Activated CD4-positive, alpha-beta T cell treated with anti-CD3 and anti-CD28 coated beads for 36 hours (primary cell): ENCODE measurements at regions not wholly inside any gene's neighbourhood (a gene's known extent, or its start where the extent isn't known, plus 50 kb on each side); places are given as distances from the start of the nearest gene placed in this dataset.
"Not testable (repeated sequence)": the region's sequence is repeated elsewhere in the genome, so short reads cannot be mapped to it uniquely, and the experiment has no call there.

Source experiments
- ATAC-seq: fragments of 200-7000 bp; cut with Tn5 transposase; one replicate; pipeline ENCODE4 v1.10.0; 2021; ENCODE audit warnings: mild to moderate bottlenecking, moderate library complexity
- CTCF ChIA-PET: fragments of 350-600 bp; sonication (Branson Sonifier 250); formaldehyde crosslinking; loops from one replicate; lab custom pipeline; 2021; ENCODE audit warnings: antibody characterized with exemption; lab: Charles Lee
- POLR2A ChIA-PET: fragments of 350-600 bp; sonication (Branson Sonifier 250); formaldehyde crosslinking; loops from one replicate; lab custom pipeline; 2021; ENCODE audit warnings: antibody characterized with exemption, inconsistent platforms; lab: Charles Lee
- DNase-seq: peaks from one replicate; pipeline ENCODE4 v3.0.0-alpha.2; 2020
- H3K27ac Mint-ChIP-seq: one replicate; pipeline ENCODE4 v1.8.0; 2021; ENCODE audit warnings: mixed read lengths
- H3K27me3 Mint-ChIP-seq: one replicate; pipeline ENCODE4 v1.8.0; 2021; ENCODE audit warnings: mixed read lengths
- H3K36me3 Mint-ChIP-seq: one replicate; pipeline ENCODE4 v1.8.0; 2021; ENCODE audit warnings: low read depth, mixed read lengths
- H3K4me1 Mint-ChIP-seq: one replicate; pipeline ENCODE4 v1.8.0; 2021; ENCODE audit warnings: mixed read lengths
- H3K4me3 Mint-ChIP-seq: one replicate; pipeline ENCODE4 v1.8.0; 2021; ENCODE audit warnings: mild to moderate bottlenecking, moderate library complexity, mixed read lengths
- H3K9me3 Mint-ChIP-seq: one replicate; pipeline ENCODE4 v1.8.0; 2021; ENCODE audit warnings: low read depth, mixed read lengths
- intact Hi-C, 2 experiments: fragments of 100-400 bp; cut with DNase I in 1 of 2; cut with micrococcal nuclease in 1 of 2; formaldehyde crosslinking; loops; one replicate each; pipeline versions ENCODE4 v1.14.2 to v1.15.1; 2022 to 2024; cut with DNase I, micrococcal nuclease

DNA sequence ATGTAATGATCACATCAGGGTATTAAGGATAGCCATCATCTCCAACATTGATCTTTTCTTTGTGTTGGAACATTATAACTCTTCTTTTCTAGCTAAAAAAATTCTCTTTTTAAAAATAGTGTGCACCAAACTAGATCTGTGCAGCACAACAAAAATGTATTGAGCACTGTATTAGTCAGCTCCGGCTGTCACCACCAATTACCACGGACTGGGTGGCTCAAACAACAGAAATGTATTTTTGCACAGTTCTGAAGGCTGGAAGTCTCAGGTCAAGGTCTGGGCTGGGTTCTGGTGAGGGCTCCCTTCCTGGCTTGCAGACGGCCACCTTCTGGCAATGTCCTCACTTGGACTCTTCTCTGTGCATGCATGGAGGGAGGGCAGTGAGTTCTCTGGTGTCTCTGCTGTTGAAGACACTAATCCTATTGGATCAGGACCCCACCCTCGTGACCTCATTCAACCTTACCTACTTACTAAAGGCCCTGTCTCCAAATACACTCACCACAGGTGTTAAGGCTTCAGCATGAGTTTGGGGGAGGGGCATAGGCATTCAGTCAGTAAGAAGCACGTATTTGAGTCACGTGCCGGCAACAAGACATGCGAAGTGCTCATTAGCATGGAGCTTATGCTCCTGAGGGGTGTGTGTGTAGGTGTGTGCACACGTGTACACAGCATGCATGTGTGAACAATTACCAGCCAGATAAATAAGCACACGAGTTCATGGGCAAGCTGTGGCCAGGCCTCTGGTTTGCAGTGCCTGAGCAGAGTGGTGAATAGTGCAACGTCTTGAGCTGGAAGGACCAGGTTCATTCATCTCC lies 89.4 kb upstream of the SH3PXD2B start:
- intact Hi-C loops, result no loop called here
- ChIA-PET CTCF (no interaction called here), POLR2A (no interaction called here)
- DNase-seq, result no peak
- Mint-ChIP-seq H3K4me3 (no peak overlapping the region), H3K4me1 (no peaks in the 10 kb centered on the region), H3K27ac (no peak overlapping the region), H3K9me3 (no peaks in the 10 kb centered on the region), H3K27me3 (peaks cover 4% of the 10 kb centered on the region), H3K36me3 (no peaks in the 10 kb centered on the region)
- ATAC-seq, result no peak

DNA sequence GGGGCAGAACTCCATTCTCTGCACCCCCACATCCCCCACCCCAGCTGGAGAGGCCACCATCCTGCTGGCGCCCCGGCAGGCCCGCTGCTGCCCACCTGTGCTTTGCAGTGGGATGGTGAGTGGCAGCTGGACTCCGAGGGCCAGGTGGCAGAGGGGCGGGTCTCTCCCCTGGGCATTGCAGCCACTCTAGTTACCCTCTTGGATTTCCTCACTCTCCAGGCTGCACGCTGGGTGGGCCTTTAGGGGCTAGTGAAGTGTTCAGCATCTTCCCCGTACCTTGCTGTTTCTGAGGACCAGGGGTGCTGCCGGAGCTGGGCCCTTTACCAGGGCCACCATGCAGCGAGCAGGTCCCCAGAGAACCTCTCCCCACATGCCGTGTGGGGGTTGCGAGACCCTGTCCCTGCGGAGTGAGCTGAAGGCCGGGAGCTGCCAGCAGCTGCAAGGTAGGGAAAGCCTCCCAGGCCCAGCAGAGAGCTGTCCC lies 88.4 kb upstream of the SH3PXD2B start:
- intact Hi-C loops, result no loop called here
- Mint-ChIP-seq H3K36me3 (no peaks in the 10 kb centered on the region), H3K4me3 (no peak overlapping the region), H3K27ac (no peak overlapping the region), H3K4me1 (no peaks in the 10 kb centered on the region), H3K27me3 (peaks cover 4% of the 10 kb centered on the region), H3K9me3 (no peaks in the 10 kb centered on the region)
- CTCF ChIA-PET, result interaction anchor here (1.1 kb wide), 1 partner anchor 93 kb away, joined by 3 read pairs; no protein-coding TSS in a partner anchor
- ATAC-seq (no peak), DNase-seq (no peak)
- POLR2A ChIA-PET, result no interaction called here

- Mint-ChIP-seq H3K27me3 (peaks cover 4% of the 10 kb centered on the region), H3K36me3 (no peaks in the 10 kb centered on the region), H3K9me3 (no peaks in the 10 kb centered on the region), H3K4me1 (no peaks in the 10 kb centered on the region), H3K4me3 (no peak overlapping the region), H3K27ac (no peak overlapping the region)
- ChIA-PET CTCF (interaction anchor here (0.6 to 1.1 kb wide), 2 partner anchors 92 to 382 kb away, joined by 3 read pairs; no protein-coding TSS in a partner anchor), POLR2A (no interaction called here)
- ATAC-seq (no peak), DNase-seq (no peak)
- intact Hi-C loops, result no loop called here
Measured at GRCh38 chr5:172541773-172542136, 87.4 kb upstream of the SH3PXD2B start.

DNA sequence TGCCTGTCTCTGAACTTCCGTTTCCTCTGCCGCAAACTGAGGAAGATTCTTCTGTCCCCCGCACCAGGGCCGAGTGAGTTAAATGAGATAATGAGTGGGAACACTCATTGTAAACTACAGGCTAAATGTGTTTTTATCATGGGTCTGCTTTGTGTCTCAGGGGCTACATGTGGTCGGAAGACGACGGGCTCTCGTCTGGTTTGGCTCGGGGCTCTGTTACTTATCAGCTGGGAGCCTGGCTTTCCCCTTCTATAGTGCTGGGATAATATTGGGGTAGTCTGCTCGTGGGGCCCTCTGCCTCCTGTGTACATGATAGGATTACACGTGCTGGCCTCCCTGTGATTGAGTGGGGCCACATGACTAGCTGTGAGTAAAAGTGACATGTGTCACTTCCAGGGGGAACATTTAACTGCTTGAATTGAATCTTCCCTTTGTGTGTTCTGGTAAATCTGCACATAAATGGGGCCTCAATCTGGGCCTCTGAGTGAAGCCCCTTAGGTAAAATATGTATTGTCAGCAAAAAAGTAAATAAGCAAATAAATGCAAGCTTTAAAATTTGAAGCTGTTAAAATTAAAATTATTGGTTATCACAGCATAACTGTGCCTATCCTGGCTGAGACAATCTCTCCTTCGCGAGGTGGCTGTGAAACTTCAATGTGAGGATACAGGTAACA lies 86.9 kb upstream of the SH3PXD2B start:
- H3K9me3 Mint-ChIP-seq, result no peaks in the 10 kb centered on the region
- H3K4me3 Mint-ChIP-seq, result no peak overlapping the region
- no peak overlapping the region for H3K27ac Mint-ChIP-seq
- intact Hi-C loops, result no loop called here
- ATAC-seq, result no peak
- POLR2A ChIA-PET, result interaction anchor here (0.5 kb wide), 1 partner anchor 133 kb away, joined by 3 read pairs; no protein-coding TSS in a partner anchor
- peaks cover 2% of the 10 kb centered on the region for H3K27me3 Mint-ChIP-seq
- no peak for DNase-seq
- H3K4me1 Mint-ChIP-seq, result no peaks in the 10 kb centered on the region
- CTCF ChIA-PET, result interaction anchor here (0.6 to 1.1 kb wide), 2 partner anchors 91 to 382 kb away, joined by 3 read pairs; no protein-coding TSS in a partner anchor
- no peaks in the 10 kb centered on the region for H3K36me3 Mint-ChIP-seq

GRCh38 chr5:172540099-172540870 lies 86.0 kb upstream of the SH3PXD2B start:
- Mint-ChIP-seq H3K36me3 (no peaks in the 10 kb centered on the region), H3K27ac (no peak overlapping the region), H3K9me3 (no peaks in the 10 kb centered on the region), H3K4me1 (no peaks in the 10 kb centered on the region), H3K27me3 (no peaks in the 10 kb centered on the region), H3K4me3 (no peak overlapping the region)
- no peak for DNase-seq
- ChIA-PET CTCF (no interaction called here), POLR2A (no interaction called here)
- intact Hi-C loops, result no loop called here
- no peak for ATAC-seq

GRCh38 chr5:172535108-172535445 lies 80.8 kb upstream of the SH3PXD2B start:
- no peak for DNase-seq
- ChIA-PET POLR2A (no interaction called here), CTCF (no interaction called here)
- H3K4me3 Mint-ChIP-seq, result no peak overlapping the region
- H3K4me1 Mint-ChIP-seq, result peaks cover 4% of the 10 kb centered on the region
- no peaks in the 10 kb centered on the region for H3K36me3 Mint-ChIP-seq
- H3K27me3 Mint-ChIP-seq, result peaks cover 2% of the 10 kb centered on the region
- H3K27ac Mint-ChIP-seq, result no peak overlapping the region
- H3K9me3 Mint-ChIP-seq, result no peaks in the 10 kb centered on the region
- intact Hi-C loops, result no loop called here
- ATAC-seq, result no peak

GRCh38 chr5:172534229-172535107 lies 80.1 kb upstream of the SH3PXD2B start:
- H3K27ac Mint-ChIP-seq, result no peak overlapping the region
- intact Hi-C loops, result no loop called here
- POLR2A ChIA-PET, result interaction anchor here (0.6 kb wide), 1 partner anchor 1172 kb away, joined by 4 read pairs; no protein-coding TSS in a partner anchor
- no peak for DNase-seq
- no peaks in the 10 kb centered on the region for H3K36me3 Mint-ChIP-seq
- no peak overlapping the region for H3K4me3 Mint-ChIP-seq
- ATAC-seq, result no peak
- CTCF ChIA-PET, result no interaction called here
- H3K4me1 Mint-ChIP-seq, result peaks cover 4% of the 10 kb centered on the region
- H3K27me3 Mint-ChIP-seq, result peaks cover 2% of the 10 kb centered on the region
- no peaks in the 10 kb centered on the region for H3K9me3 Mint-ChIP-seq

DNA sequence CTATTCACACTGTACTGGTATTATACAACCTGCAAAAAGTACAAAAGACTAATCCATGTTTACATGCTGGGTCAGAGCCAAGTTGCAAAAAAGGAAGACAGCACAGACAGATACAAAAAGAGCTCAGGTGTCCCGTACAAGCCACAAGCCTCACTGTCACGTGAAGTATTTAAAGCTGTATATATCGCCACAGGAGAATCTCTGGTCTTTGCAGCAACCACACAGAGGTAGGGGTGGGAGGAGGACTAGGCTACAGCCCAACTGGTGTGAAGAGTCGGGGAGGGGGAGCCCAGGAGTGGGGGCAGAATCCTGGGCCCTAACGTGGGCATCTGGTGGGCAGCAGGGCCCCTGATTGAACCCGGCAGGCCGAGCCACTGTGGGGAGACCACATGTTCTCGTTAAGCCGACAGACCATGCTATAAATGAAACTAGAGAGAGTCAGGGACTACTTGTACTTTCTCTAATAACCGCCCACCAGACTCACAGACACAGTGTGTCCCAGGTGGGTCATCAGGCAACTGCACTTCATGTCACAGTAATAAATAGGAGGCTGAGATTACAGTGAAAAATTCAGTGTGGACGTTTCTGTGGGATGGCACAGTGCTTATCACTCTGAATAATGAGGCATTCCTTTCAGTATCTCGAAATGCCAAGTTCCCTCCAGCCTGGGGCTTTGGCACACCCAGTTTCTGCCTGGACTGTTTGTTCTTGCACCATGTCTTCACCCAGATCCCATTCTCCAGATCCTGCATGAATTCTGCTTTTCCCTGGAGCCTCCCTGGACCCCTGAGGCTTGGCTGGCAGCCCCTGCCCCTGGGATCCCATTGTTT lies 79.3 kb upstream of the SH3PXD2B start:
- H3K36me3 Mint-ChIP-seq, result no peaks in the 10 kb centered on the region
- DNase-seq, result no peak
- ATAC-seq, result no peak
- H3K27me3 Mint-ChIP-seq, result peaks cover 4% of the 10 kb centered on the region
- POLR2A ChIA-PET, result no interaction called here
- no peak overlapping the region for H3K27ac Mint-ChIP-seq
- intact Hi-C loops, result no loop called here
- peaks cover 4% of the 10 kb centered on the region for H3K4me1 Mint-ChIP-seq
- no peak overlapping the region for H3K4me3 Mint-ChIP-seq
- H3K9me3 Mint-ChIP-seq, result no peaks in the 10 kb centered on the region
- CTCF ChIA-PET, result interaction anchor here (0.6 kb wide), 1 partner anchor 167 kb away, joined by 3 read pairs; no protein-coding TSS in a partner anchor

- DNase-seq, result no peak
- ChIA-PET CTCF (no interaction called here), POLR2A (no interaction called here)
- Mint-ChIP-seq H3K4me1 (peaks cover 4% of the 10 kb centered on the region), H3K4me3 (no peak overlapping the region), H3K27ac (no peak overlapping the region), H3K9me3 (no peaks in the 10 kb centered on the region), H3K27me3 (peaks cover 7% of the 10 kb centered on the region), H3K36me3 (no peaks in the 10 kb centered on the region)
- intact Hi-C loops, result no loop called here
- ATAC-seq, result no peak
Measured at GRCh38 chr5:172533058-172533398, 78.7 kb upstream of the SH3PXD2B start.

DNA sequence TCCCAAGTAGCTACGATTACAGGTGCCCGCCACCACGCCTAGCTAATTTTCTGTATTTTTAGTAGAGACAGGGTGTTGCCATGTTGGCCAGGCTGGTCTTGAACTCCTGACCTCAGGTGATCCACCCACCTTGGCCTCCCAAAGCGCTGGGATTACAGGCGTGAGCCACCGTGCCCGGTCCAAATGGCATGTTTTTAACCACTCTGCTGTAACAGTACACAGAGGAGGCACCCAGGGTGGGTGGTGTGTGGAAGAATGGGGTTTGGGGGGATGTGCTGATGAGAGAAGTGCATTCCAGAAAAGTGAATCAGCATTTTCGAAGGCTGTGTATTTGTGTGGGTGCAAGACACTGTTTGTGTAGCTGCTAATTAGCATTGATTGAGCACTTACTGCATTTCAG lies 78.1 kb upstream of the SH3PXD2B start:
- H3K9me3 Mint-ChIP-seq, H3K27me3 Mint-ChIP-seq, DNase-seq, intact Hi-C loops, ATAC-seq, CTCF ChIA-PET, H3K36me3 Mint-ChIP-seq, H3K27ac Mint-ChIP-seq, H3K4me1 Mint-ChIP-seq, POLR2A ChIA-PET, H3K4me3 Mint-ChIP-seq: not testable (repeated sequence)
